ENCODE measurements at regions not wholly inside any gene's neighbourhood (a gene's known extent, or its start where the extent isn't known, plus 50 kb on each side); places are given as distances from the start of the nearest gene placed in this dataset.

- no peak for DNase-seq
- Histone ChIP-seq H3K27ac (no peak overlapping the region), H3K4me3 (no peak overlapping the region), H3K36me3 (no peaks in the 10 kb centered on the region), H3K4me1 (no peaks in the 10 kb centered on the region), H3K27me3 (peaks cover 0 to 4% (median 0%) of the 10 kb centered on the region in 7 donors), H3K9me3 (peaks cover 0 to 8% (median 0%) of the 10 kb centered on the region in 11 donors)
- WGBS, 2 donors = 76 to 85% methylated on average over 18 of the region's 18 CpGs
- ATAC-seq = no peak
- no peak for TF ChIP-seq CTCF (IDR thresholded peaks at IDR 0.05)
- intact Hi-C loops (cut with DNase I) = no loop called here
Observed at GRCh38 chr7:3187444-3188040, 113.5 kb upstream of the SDK1 start.

- H3K4me3 ChIP-seq = no peak overlapping the region
- intact Hi-C loops (cut with DNase I) = no loop called here
- peaks cover 0 to 4% (median 0%) of the 10 kb centered on the region in 11 donors for H3K9me3 ChIP-seq
- no peak overlapping the region for H3K27ac ChIP-seq
- WGBS, 2 donors = 74% methylated on average over 9 of the region's 9 CpGs
- TF ChIP-seq CTCF (IDR thresholded peaks at IDR 0.05) = no peak
- ATAC-seq (no peak), DNase-seq (no peak)
- no peaks in the 10 kb centered on the region for H3K4me1 ChIP-seq
- H3K27me3 ChIP-seq = peaks cover 0 to 4% (median 0%) of the 10 kb centered on the region in 7 donors
- H3K36me3 ChIP-seq = no peaks in the 10 kb centered on the region
Observed at GRCh38 chr7:3188946-3189345, 112.1 kb upstream of the SDK1 start.

GRCh38 chr7:3191548-3191947 is 109.5 kb upstream of the SDK1 start:
- Histone ChIP-seq H3K4me3 (no peak overlapping the region), H3K9me3 (peaks cover 0 to 13% (median 0%) of the 10 kb centered on the region in 11 donors), H3K27ac (no peak overlapping the region), H3K4me1 (no peaks in the 10 kb centered on the region), H3K36me3 (no peaks in the 10 kb centered on the region), H3K27me3 (peaks cover 0 to 4% (median 0%) of the 10 kb centered on the region in 7 donors)
- WGBS, 2 donors = 78 to 80% methylated on average over 4 of the region's 4 CpGs
- ATAC-seq = no peak
- intact Hi-C loops (cut with DNase I) = no loop called here
- DNase-seq = no peak
- TF ChIP-seq CTCF (IDR thresholded peaks at IDR 0.05) = no peak

- Histone ChIP-seq H3K27me3 (peaks cover 0 to 4% (median 0%) of the 10 kb centered on the region in 7 donors), H3K27ac (no peak overlapping the region), H3K4me1 (no peaks in the 10 kb centered on the region), H3K36me3 (no peaks in the 10 kb centered on the region), H3K4me3 (no peak overlapping the region), H3K9me3 (peaks cover 0 to 13% (median 0%) of the 10 kb centered on the region in 11 donors)
- WGBS, 2 donors = 70 to 74% methylated on average over 4 of the region's 4 CpGs
- TF ChIP-seq CTCF (IDR thresholded peaks at IDR 0.05) = no peak
- DNase-seq = no peak
- intact Hi-C loops (cut with DNase I) = no loop called here
- no peak for ATAC-seq
Observed at GRCh38 chr7:3192669-3193068, 108.4 kb upstream of the SDK1 start.
